H1 (cell line): ENCODE measurements at regions not wholly inside any gene's neighbourhood (a gene's known extent, or its start where the extent isn't known, plus 50 kb on each side); places are given as distances from the start of the nearest gene placed in this dataset.

Experiments used
- JUND ChIP-seq: IDR thresholded peaks from 2 replicates; pipeline ENCODE4 v1.6.1; 2011; ENCODE audit warnings: mild to moderate bottlenecking, improper control_type of control experiment, low read length
- KDM5A ChIP-seq: fragments of 200-600 bp; IDR thresholded peaks from 2 replicates; pipeline ENCODE4 v1.7.1; 2012; ENCODE audit warnings: mild to moderate bottlenecking, low read length, inconsistent platforms, mixed read lengths
- SUZ12 ChIP-seq: fragments of 200-600 bp; sonication (generic); IDR thresholded peaks from 2 replicates; pipeline ENCODE4 v1.6.1; 2012; ENCODE audit warnings: mild to moderate bottlenecking, inconsistent platforms, low read length, moderate library complexity, mixed read lengths
- TF ChIP-seq, protein P1 (sequence below), 3 experiments: IDR thresholded peaks; 1 replicate in 2 of 3; 2 replicates in 1 of 3; pipeline versions ENCODE4 v1.5.1 to v1.6.1; 2011; ENCODE audit warnings: low read length in 3 of 3, mild to moderate bottlenecking in 3 of 3, inconsistent platforms in 2 of 3, low read depth in 1 of 3, moderate library complexity in 1 of 3; ENCODE audit not compliant: insufficient read depth in 1 of 3; ENCODE audit errors: control extremely low read depth in 1 of 3

DNA sequence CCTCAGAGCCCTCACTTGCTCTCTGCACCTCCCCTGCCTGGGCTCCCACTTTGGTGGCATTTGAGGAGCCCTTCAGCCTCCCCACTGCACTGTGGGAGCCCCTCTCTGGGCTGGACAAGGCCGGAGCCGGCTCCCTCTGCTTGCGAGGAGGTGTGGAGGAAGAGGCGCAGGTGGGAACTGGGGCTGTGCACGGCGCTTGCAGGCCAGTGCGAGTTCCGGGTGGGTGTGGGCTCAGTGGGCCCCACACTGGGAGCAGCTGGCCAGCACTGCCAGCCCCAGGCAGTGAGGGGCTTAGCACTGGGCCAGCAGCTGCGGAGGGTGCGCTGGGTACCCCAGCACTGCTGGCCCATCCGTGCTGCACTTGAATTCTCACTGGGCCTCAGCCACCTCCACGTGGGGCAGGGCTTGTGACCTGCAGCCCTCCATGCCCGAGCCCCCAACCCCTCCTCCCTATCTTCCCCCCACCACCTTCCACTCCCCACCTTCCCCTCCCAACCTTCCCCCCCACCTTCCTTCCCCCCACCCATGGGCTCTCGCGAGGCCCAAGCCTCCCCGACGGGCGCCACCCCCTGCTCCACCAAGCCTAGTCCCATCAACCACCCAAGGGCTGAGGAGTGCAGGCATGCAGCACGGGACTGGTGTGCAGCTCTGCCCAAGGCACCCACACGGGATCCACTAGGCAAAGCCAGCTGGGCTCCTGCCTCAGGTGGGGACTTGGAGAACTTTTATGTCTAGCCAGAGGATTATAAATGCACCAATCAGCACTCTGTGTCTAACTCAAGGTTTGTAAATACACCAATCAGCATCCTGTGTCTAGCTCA is 113.5 kb upstream of the BEND4 start (continued):
- TF ChIP-seq, protein P1, sequence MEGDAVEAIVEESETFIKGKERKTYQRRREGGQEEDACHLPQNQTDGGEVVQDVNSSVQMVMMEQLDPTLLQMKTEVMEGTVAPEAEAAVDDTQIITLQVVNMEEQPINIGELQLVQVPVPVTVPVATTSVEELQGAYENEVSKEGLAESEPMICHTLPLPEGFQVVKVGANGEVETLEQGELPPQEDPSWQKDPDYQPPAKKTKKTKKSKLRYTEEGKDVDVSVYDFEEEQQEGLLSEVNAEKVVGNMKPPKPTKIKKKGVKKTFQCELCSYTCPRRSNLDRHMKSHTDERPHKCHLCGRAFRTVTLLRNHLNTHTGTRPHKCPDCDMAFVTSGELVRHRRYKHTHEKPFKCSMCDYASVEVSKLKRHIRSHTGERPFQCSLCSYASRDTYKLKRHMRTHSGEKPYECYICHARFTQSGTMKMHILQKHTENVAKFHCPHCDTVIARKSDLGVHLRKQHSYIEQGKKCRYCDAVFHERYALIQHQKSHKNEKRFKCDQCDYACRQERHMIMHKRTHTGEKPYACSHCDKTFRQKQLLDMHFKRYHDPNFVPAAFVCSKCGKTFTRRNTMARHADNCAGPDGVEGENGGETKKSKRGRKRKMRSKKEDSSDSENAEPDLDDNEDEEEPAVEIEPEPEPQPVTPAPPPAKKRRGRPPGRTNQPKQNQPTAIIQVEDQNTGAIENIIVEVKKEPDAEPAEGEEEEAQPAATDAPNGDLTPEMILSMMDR (IDR thresholded peaks at IDR 0.05; ENCODE audit: control extremely low read depth in 1 of 3, insufficient read depth in 1 of 3, low read depth in 1 of 3, low read length in 3 of 3), result no peak
- TF ChIP-seq KDM5A (no peak), SUZ12 (no peak), JUND (no peak)
